ENCODE measurements at regions not wholly inside any gene's neighbourhood (a gene's known extent, or its start where the extent isn't known, plus 50 kb on each side); places are given as distances from the start of the nearest gene placed in this dataset.
"Not testable (repeated sequence)": the region's sequence is repeated elsewhere in the genome, so short reads cannot be mapped to it uniquely, and the experiment has no call there.

GRCh38 chr6:22368794-22369193, 72.0 kb upstream of the PRL start:
- Histone ChIP-seq H3K9me3 (ENCODE audit: control insufficient read depth, low read depth, low read length) (no peaks in the 10 kb centered on the region), H3K27ac (ENCODE audit: control insufficient read depth, insufficient read depth, low read length) (no peak overlapping the region), H3K4me1 (ENCODE audit: control insufficient read depth, extremely low read depth, insufficient read depth, low read length) (peaks cover 11% of the 10 kb centered on the region), H2AFZ (ENCODE audit: control insufficient read depth, low read length) (no peak overlapping the region), H3K4me3 (ENCODE audit: control insufficient read depth in 2 of 3, extremely low read depth in 1 of 3, insufficient read depth in 2 of 3, low read depth in 1 of 3, low read length in 3 of 3) (no peak overlapping the region), H3K4me2 (ENCODE audit: control insufficient read depth, extremely low read depth, insufficient read depth, low read depth, low read length) (no peak overlapping the region), H3K79me2 (ENCODE audit: control insufficient read depth, insufficient read depth, low read length) (no peaks in the 10 kb centered on the region), H3K36me3 (ENCODE audit: control insufficient read depth in 2 of 2, extremely low read depth in 1 of 2, insufficient read depth in 2 of 2, low read length in 2 of 2) (no peaks in the 10 kb centered on the region), H3K27me3 (ENCODE audit: control insufficient read depth, extremely low read depth, insufficient read depth, low read length) (no peaks in the 10 kb centered on the region), H4K20me1 (ENCODE audit: control insufficient read depth, extremely low read depth, insufficient read depth, low read length) (no peaks in the 10 kb centered on the region), H3K9me1 (ENCODE audit: control insufficient read depth, extremely low read depth, insufficient read depth, low read length) (no peaks in the 10 kb centered on the region), H3K9ac (ENCODE audit: control insufficient read depth, extremely low read depth, insufficient read depth, low read length) (no peak overlapping the region)
- DNase-seq (ENCODE audit: low read depth, low spot score): no peak
- dilution Hi-C loops (cut with MboI; ENCODE audit: extremely low pct_ligation_motif_present, low sequenced_read_pairs): no loop called here
- TF ChIP-seq EZH2 (IDR thresholded peaks at IDR 0.05; ENCODE audit: low read length) (no peak), CTCF (optimal IDR thresholded peaks at IDR 0.05 in 1 of 3, IDR thresholded peaks at IDR 0.05 in 1 of 3, conservative IDR thresholded peaks at IDR 0.05 in 1 of 3; ENCODE audit: extremely low read depth in 1 of 3, insufficient read depth in 2 of 3, low read length in 3 of 3) (no peak)
- FAIRE-seq: no peak

DNA sequence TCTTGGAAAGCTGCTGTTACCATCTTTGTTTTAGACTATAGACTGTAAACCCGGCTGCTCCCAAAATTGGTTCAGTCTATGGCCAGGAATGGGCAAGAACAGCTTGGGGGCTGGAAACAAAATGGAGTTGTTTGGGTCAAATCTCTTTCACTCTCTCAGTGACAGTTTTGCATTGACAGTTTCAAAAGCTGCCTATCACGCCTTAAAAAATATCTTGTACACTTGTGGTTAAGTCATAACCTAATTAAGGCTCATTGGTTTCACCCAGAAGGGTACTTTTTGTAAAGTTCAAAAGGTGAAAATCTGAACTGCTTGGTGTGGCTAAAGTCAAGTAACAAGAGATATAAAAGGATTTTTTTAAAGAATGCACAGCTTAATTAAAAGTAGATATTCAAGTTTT, 76.1 kb upstream of the PRL start:
- Histone ChIP-seq H2AFZ (ENCODE audit: control insufficient read depth, low read length) (no peak overlapping the region), H3K27ac (ENCODE audit: control insufficient read depth, insufficient read depth, low read length) (no peak overlapping the region), H3K27me3 (ENCODE audit: control insufficient read depth, extremely low read depth, insufficient read depth, low read length) (no peaks in the 10 kb centered on the region), H3K9me3 (ENCODE audit: control insufficient read depth, low read depth, low read length) (no peaks in the 10 kb centered on the region), H3K79me2 (ENCODE audit: control insufficient read depth, insufficient read depth, low read length) (no peaks in the 10 kb centered on the region), H3K4me1 (ENCODE audit: control insufficient read depth, extremely low read depth, insufficient read depth, low read length) (no peaks in the 10 kb centered on the region), H3K9ac (ENCODE audit: control insufficient read depth, extremely low read depth, insufficient read depth, low read length) (no peak overlapping the region), H3K9me1 (ENCODE audit: control insufficient read depth, extremely low read depth, insufficient read depth, low read length) (no peaks in the 10 kb centered on the region), H3K36me3 (ENCODE audit: control insufficient read depth in 2 of 2, extremely low read depth in 1 of 2, insufficient read depth in 2 of 2, low read length in 2 of 2) (no peaks in the 10 kb centered on the region), H3K4me3 (ENCODE audit: control insufficient read depth in 2 of 3, extremely low read depth in 1 of 3, insufficient read depth in 2 of 3, low read depth in 1 of 3, low read length in 3 of 3) (no peak overlapping the region), H4K20me1 (ENCODE audit: control insufficient read depth, extremely low read depth, insufficient read depth, low read length) (no peaks in the 10 kb centered on the region), H3K4me2 (ENCODE audit: control insufficient read depth, extremely low read depth, insufficient read depth, low read depth, low read length) (no peak overlapping the region)
- TF ChIP-seq EZH2 (IDR thresholded peaks at IDR 0.05; ENCODE audit: low read length) (no peak), CTCF (optimal IDR thresholded peaks at IDR 0.05 in 1 of 3, IDR thresholded peaks at IDR 0.05 in 1 of 3, conservative IDR thresholded peaks at IDR 0.05 in 1 of 3; ENCODE audit: extremely low read depth in 1 of 3, insufficient read depth in 2 of 3, low read length in 3 of 3) (no peak)
- dilution Hi-C loops (cut with MboI; ENCODE audit: extremely low pct_ligation_motif_present, low sequenced_read_pairs): no loop called here
- no peak for DNase-seq (ENCODE audit: low read depth, low spot score)
- FAIRE-seq: no peak

GRCh38 chr6:22374950-22375349, 78.1 kb upstream of the PRL start:
- H2AFZ ChIP-seq (ENCODE audit: control insufficient read depth, low read length); dilution Hi-C loops (cut with MboI; ENCODE audit: extremely low pct_ligation_motif_present, low sequenced_read_pairs): not testable (repeated sequence)

DNA sequence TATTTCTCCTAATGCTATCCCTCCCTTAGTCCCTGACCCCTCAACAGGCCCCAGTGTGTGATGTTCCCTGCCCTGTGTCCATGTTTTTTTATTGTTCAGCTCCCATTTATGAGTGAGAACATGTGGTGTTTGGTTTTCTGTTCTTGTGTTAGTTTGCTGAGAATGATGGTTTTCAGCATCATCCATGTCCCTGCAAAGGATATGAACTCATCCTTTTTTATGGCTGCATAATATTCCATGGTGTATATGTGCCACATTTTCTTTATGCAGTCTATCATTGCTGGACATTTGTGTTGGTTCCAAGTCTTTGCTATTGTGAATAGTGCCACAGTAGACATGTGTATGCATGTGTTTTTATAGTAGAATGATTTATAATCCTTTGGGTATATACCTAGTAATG, 79.5 kb upstream of the PRL start:
- H3K9me3 ChIP-seq (ENCODE audit: control insufficient read depth, low read depth, low read length); dilution Hi-C loops (cut with MboI; ENCODE audit: extremely low pct_ligation_motif_present, low sequenced_read_pairs); H3K4me3 ChIP-seq (ENCODE audit: control insufficient read depth in 2 of 3, extremely low read depth in 1 of 3, insufficient read depth in 2 of 3, low read depth in 1 of 3, low read length in 3 of 3); H3K9me1 ChIP-seq (ENCODE audit: control insufficient read depth, extremely low read depth, insufficient read depth, low read length); H2AFZ ChIP-seq (ENCODE audit: control insufficient read depth, low read length); H4K20me1 ChIP-seq (ENCODE audit: control insufficient read depth, extremely low read depth, insufficient read depth, low read length); H3K27ac ChIP-seq (ENCODE audit: control insufficient read depth, insufficient read depth, low read length); H3K27me3 ChIP-seq (ENCODE audit: control insufficient read depth, extremely low read depth, insufficient read depth, low read length); H3K4me1 ChIP-seq (ENCODE audit: control insufficient read depth, extremely low read depth, insufficient read depth, low read length); H3K36me3 ChIP-seq (ENCODE audit: control insufficient read depth in 2 of 2, extremely low read depth in 1 of 2, insufficient read depth in 2 of 2, low read length in 2 of 2); H3K4me2 ChIP-seq (ENCODE audit: control insufficient read depth, extremely low read depth, insufficient read depth, low read depth, low read length); DNase-seq (ENCODE audit: low read depth, low spot score); FAIRE-seq; H3K9ac ChIP-seq (ENCODE audit: control insufficient read depth, extremely low read depth, insufficient read depth, low read length); H3K79me2 ChIP-seq (ENCODE audit: control insufficient read depth, insufficient read depth, low read length): not testable (repeated sequence)

More at GRCh38 chr6:22374950-22375349, 78.1 kb upstream of the PRL start:
- not testable (repeated sequence) for H3K79me2 ChIP-seq (ENCODE audit: control insufficient read depth, insufficient read depth, low read length); H3K4me3 ChIP-seq (ENCODE audit: control insufficient read depth in 2 of 3, extremely low read depth in 1 of 3, insufficient read depth in 2 of 3, low read depth in 1 of 3, low read length in 3 of 3); H3K27ac ChIP-seq (ENCODE audit: control insufficient read depth, insufficient read depth, low read length); H3K4me2 ChIP-seq (ENCODE audit: control insufficient read depth, extremely low read depth, insufficient read depth, low read depth, low read length); H3K4me1 ChIP-seq (ENCODE audit: control insufficient read depth, extremely low read depth, insufficient read depth, low read length); H3K27me3 ChIP-seq (ENCODE audit: control insufficient read depth, extremely low read depth, insufficient read depth, low read length); H3K9ac ChIP-seq (ENCODE audit: control insufficient read depth, extremely low read depth, insufficient read depth, low read length); H4K20me1 ChIP-seq (ENCODE audit: control insufficient read depth, extremely low read depth, insufficient read depth, low read length); H3K9me3 ChIP-seq (ENCODE audit: control insufficient read depth, low read depth, low read length); FAIRE-seq; DNase-seq (ENCODE audit: low read depth, low spot score); H3K36me3 ChIP-seq (ENCODE audit: control insufficient read depth in 2 of 2, extremely low read depth in 1 of 2, insufficient read depth in 2 of 2, low read length in 2 of 2); H3K9me1 ChIP-seq (ENCODE audit: control insufficient read depth, extremely low read depth, insufficient read depth, low read length)
